Neuronal stem cell (in vitro differentiated cells): ENCODE measurements at regions not wholly inside any gene's neighbourhood (a gene's known extent, or its start where the extent isn't known, plus 50 kb on each side); places are given as distances from the start of the nearest gene placed in this dataset.

Experiments
- DNase-seq: peaks from one replicate; pipeline ENCODE4 v3.0.0-alpha.2; 2013; ENCODE audit warnings: low spot score
- H2AFZ ChIP-seq: one replicate; pipeline ENCODE4 v1.6.1; 2013; ENCODE audit warnings: mild to moderate bottlenecking, low read length, inconsistent platforms
- H2AK5ac ChIP-seq: 2 replicates; pipeline ENCODE4 v1.6.1; 2013; ENCODE audit warnings: low read depth, mild to moderate bottlenecking, inconsistent platforms, low read length, moderate library complexity, mixed read lengths
- H2BK120ac ChIP-seq: 2 replicates; pipeline ENCODE4 v1.6.1; 2013; ENCODE audit warnings: low read depth, mild to moderate bottlenecking, inconsistent platforms, low read length, moderate library complexity, mixed read lengths
- H2BK12ac ChIP-seq: one replicate; pipeline ENCODE4 v1.6.1; 2013; ENCODE audit warnings: low read length, inconsistent platforms
- H2BK15ac ChIP-seq: 2 replicates; pipeline ENCODE4 v1.6.1; 2013; ENCODE audit warnings: mild to moderate bottlenecking, low read length, inconsistent platforms, mixed read lengths
- H2BK5ac ChIP-seq: one replicate; pipeline ENCODE4 v1.6.1; 2013; ENCODE audit warnings: inconsistent platforms, mild to moderate bottlenecking, low read length, moderate library complexity
- H3K14ac ChIP-seq: one replicate; pipeline ENCODE4 v1.6.1; 2013; ENCODE audit warnings: low read length, inconsistent platforms
- H3K18ac ChIP-seq: 2 replicates; pipeline ENCODE4 v1.6.1; 2013; ENCODE audit warnings: low read length, inconsistent platforms
- H3K23ac ChIP-seq: 2 replicates; pipeline ENCODE4 v1.6.1; 2013; ENCODE audit warnings: low read depth, mild to moderate bottlenecking, mixed read lengths, low read length, inconsistent platforms; ENCODE audit not compliant: poor library complexity
- H3K27ac ChIP-seq: replicated peaks from 3 replicates; pipeline ENCODE4 v1.5.1; 2013; ENCODE audit warnings: low read length, inconsistent platforms
- H3K27me3 ChIP-seq, 3 experiments: 2 replicates each; pipeline ENCODE4 v1.6.1; 2013; ENCODE audit warnings: low read length in 3 of 3, mild to moderate bottlenecking in 2 of 3, inconsistent platforms in 1 of 3, low read depth in 1 of 3, mixed read lengths in 1 of 3, moderate library complexity in 1 of 3; ENCODE audit not compliant: control insufficient read depth in 3 of 3, insufficient read depth in 3 of 3
- H3K36me3 ChIP-seq, 2 donors: replicated peaks in 1 of 2; 2 replicates each; pipeline ENCODE4 v1.6.1; 2013; ENCODE audit warnings: low read length in 2 of 2; ENCODE audit not compliant: control insufficient read depth in 2 of 2, insufficient read depth in 2 of 2
- H3K4ac ChIP-seq: 2 replicates; pipeline ENCODE4 v1.6.1; 2013; ENCODE audit warnings: inconsistent platforms, mild to moderate bottlenecking, low read length, moderate library complexity
- H3K4me1 ChIP-seq, 2 donors: 1 replicate in 1 of 2; 2 replicates in 1 of 2; pipeline ENCODE4 v1.6.1; 2013; ENCODE audit warnings: low read length in 2 of 2, low read depth in 1 of 2; ENCODE audit not compliant: control insufficient read depth in 2 of 2, insufficient read depth in 1 of 2
- H3K4me2 ChIP-seq: one replicate; pipeline ENCODE4 v1.6.1; 2013; ENCODE audit warnings: mild to moderate bottlenecking, low read length, inconsistent platforms; ENCODE audit not compliant: insufficient read depth, poor library complexity, severe bottlenecking
- H3K4me3 ChIP-seq, 2 donors: 2 replicates each; pipeline ENCODE4 v1.5.1; 2013; ENCODE audit warnings: low read length in 2 of 2, mild to moderate bottlenecking in 2 of 2, inconsistent platforms in 1 of 2, moderate library complexity in 1 of 2
- H3K79me1 ChIP-seq: one replicate; pipeline ENCODE4 v1.6.1; 2013; ENCODE audit warnings: low read depth, mild to moderate bottlenecking, inconsistent platforms, low read length, moderate library complexity
- H3K9ac ChIP-seq: one replicate; pipeline ENCODE4 v1.6.1; 2013; ENCODE audit warnings: mild to moderate bottlenecking, low read depth, low read length, inconsistent platforms; ENCODE audit not compliant: poor library complexity
- H3K9me3 ChIP-seq, 2 donors: replicated peaks in 1 of 2; 2 replicates each; pipeline versions ENCODE3 to v1.6.1; 2013; ENCODE audit warnings: low read length in 2 of 2, mild to moderate bottlenecking in 2 of 2, inconsistent platforms in 1 of 2, low read depth in 1 of 2, mixed read lengths in 1 of 2, moderate library complexity in 1 of 2; ENCODE audit not compliant: control insufficient read depth in 2 of 2, insufficient read depth in 1 of 2
- H4K8ac ChIP-seq: one replicate; pipeline ENCODE4 v1.6.1; 2013; ENCODE audit warnings: low read depth, mild to moderate bottlenecking, inconsistent platforms, low read length, moderate library complexity
- H4K91ac ChIP-seq: one replicate; pipeline ENCODE4 v1.6.1; 2013; ENCODE audit warnings: low read length, low read depth, mild to moderate bottlenecking, inconsistent platforms; ENCODE audit not compliant: poor library complexity
- WGBS, 2 donors: extraction: QIAGEN DNeasy Blood & Tissue Kit; methylation state at CpG; one replicate each; pipeline ENCODE4 v1.1.7; 2013; ENCODE audit warnings: missing lambda C conversion rate in 2 of 2, mixed read lengths in 1 of 2; ENCODE audit not compliant: insufficient read length in 2 of 2, insufficient replicate concordance in 1 of 2; ENCODE audit errors: extremely low coverage in 2 of 2; 5-methylcytosine and 5-hydroxymethylcytosine counted together

- H2AFZ ChIP-seq, result no peak overlapping the region
- no peak overlapping the region for H3K27ac ChIP-seq
- H3K4me1 ChIP-seq, result peaks cover 2 to 3% of the 10 kb centered on the region in 2 donors
- H3K9me3 ChIP-seq, result no peaks in the 10 kb centered on the region
- H3K4me2 ChIP-seq, result no peak overlapping the region
- H3K27me3 ChIP-seq, result no peaks in the 10 kb centered on the region
- no peak overlapping the region for H3K4ac ChIP-seq
- no peak overlapping the region for H2BK5ac ChIP-seq
- no peak overlapping the region for H2AK5ac ChIP-seq
- no peak overlapping the region for H2BK120ac ChIP-seq
- H2BK15ac ChIP-seq, result no peak overlapping the region
- H3K9ac ChIP-seq, result no peak overlapping the region
- H3K4me3 ChIP-seq, result no peak overlapping the region
- DNase-seq, result no peak
- H3K18ac ChIP-seq, result no peak overlapping the region
- no CpG with 5 or more reads among the region's 2 CpGs for WGBS, 2 donors
- H4K91ac ChIP-seq, result no peak overlapping the region
- no peak overlapping the region for H2BK12ac ChIP-seq
- H3K36me3 ChIP-seq, result no peaks in the 10 kb centered on the region
- H3K14ac ChIP-seq, result no peak overlapping the region
- H4K8ac ChIP-seq, result no peak overlapping the region
- no peak overlapping the region for H3K23ac ChIP-seq
- no peaks in the 10 kb centered on the region for H3K79me1 ChIP-seq
These were observed 562.8 kb upstream of the IGFBP7 start for GRCh38 chr4:57672846-57673433.

GRCh38 chr4:57668621-57669020, 558.4 kb upstream of the IGFBP7 start:
- Histone ChIP-seq H3K23ac (no peak overlapping the region), H3K18ac (no peak overlapping the region), H3K4me2 (no peak overlapping the region), H2AK5ac (no peak overlapping the region), H3K9ac (no peak overlapping the region), H4K8ac (no peak overlapping the region), H3K27me3 (no peaks in the 10 kb centered on the region), H3K36me3 (no peaks in the 10 kb centered on the region), H4K91ac (no peak overlapping the region), H3K4me3 (no peak overlapping the region), H3K9me3 (no peaks in the 10 kb centered on the region), H3K79me1 (no peaks in the 10 kb centered on the region), H3K27ac (no peak overlapping the region), H3K14ac (no peak overlapping the region), H2BK120ac (no peak overlapping the region), H2BK15ac (no peak overlapping the region), H3K4me1 (peaks cover 2 to 3% of the 10 kb centered on the region in 2 donors), H3K4ac (no peak overlapping the region), H2AFZ (peak overlapping the region; percentile 23), H2BK5ac (no peak overlapping the region), H2BK12ac (no peak overlapping the region)
- no peak for DNase-seq
- WGBS, 2 donors, result no CpG with 5 or more reads among the region's 2 CpGs

- H3K36me3 ChIP-seq, result no peaks in the 10 kb centered on the region
- H2BK15ac ChIP-seq, result no peak overlapping the region
- no peak overlapping the region for H3K18ac ChIP-seq
- H2BK12ac ChIP-seq, result no peak overlapping the region
- no CpG with 5 or more reads among the region's 3 CpGs for WGBS, 2 donors
- H3K4me2 ChIP-seq, result no peak overlapping the region
- no peak overlapping the region for H3K14ac ChIP-seq
- H3K79me1 ChIP-seq, result no peaks in the 10 kb centered on the region
- H3K4me3 ChIP-seq, result no peak overlapping the region
- H2BK120ac ChIP-seq, result no peak overlapping the region
- no peak overlapping the region for H2AK5ac ChIP-seq
- H3K27ac ChIP-seq, result no peak overlapping the region
- H2AFZ ChIP-seq, result no peak overlapping the region
- H3K23ac ChIP-seq, result no peak overlapping the region
- no peak overlapping the region for H3K9ac ChIP-seq
- H3K4ac ChIP-seq, result no peak overlapping the region
- DNase-seq, result no peak
- H4K8ac ChIP-seq, result no peak overlapping the region
- no peak overlapping the region for H4K91ac ChIP-seq
- H2BK5ac ChIP-seq, result no peak overlapping the region
- H3K9me3 ChIP-seq, result no peaks in the 10 kb centered on the region
- H3K27me3 ChIP-seq, result no peaks in the 10 kb centered on the region
- peaks cover 2 to 3% of the 10 kb centered on the region in 2 donors for H3K4me1 ChIP-seq
These were observed 555.6 kb upstream of the IGFBP7 start for GRCh38 chr4:57665806-57666205.

GRCh38 chr4:57661517-57662090, 551.4 kb upstream of the IGFBP7 start:
- no CpG with 5 or more reads among the region's 5 CpGs for WGBS, 2 donors
- Histone ChIP-seq H3K4ac (no peak overlapping the region), H2BK5ac (no peak overlapping the region), H3K36me3 (no peaks in the 10 kb centered on the region), H3K23ac (no peak overlapping the region), H3K4me3 (no peak overlapping the region), H4K91ac (no peak overlapping the region), H3K14ac (no peak overlapping the region), H2AFZ (no peak overlapping the region), H3K27ac (no peak overlapping the region), H3K27me3 (no peaks in the 10 kb centered on the region), H3K4me2 (no peak overlapping the region), H3K18ac (no peak overlapping the region), H3K9ac (no peak overlapping the region), H4K8ac (no peak overlapping the region), H3K79me1 (no peaks in the 10 kb centered on the region), H2AK5ac (no peak overlapping the region), H2BK15ac (no peak overlapping the region), H3K9me3 (no peaks in the 10 kb centered on the region), H3K4me1 (no peaks in the 10 kb centered on the region), H2BK120ac (no peak overlapping the region), H2BK12ac (no peak overlapping the region)
- no peak for DNase-seq
